Activated CD4-positive, CD25-positive, alpha-beta regulatory T cell treated with anti-CD3 and anti-CD28 coated beads, Interleukin-2, amount 50 U/mL, for 24 hours (primary cell): ENCODE measurements at regions not wholly inside any gene's neighbourhood (a gene's known extent, or its start where the extent isn't known, plus 50 kb on each side); places are given as distances from the start of the nearest gene placed in this dataset.

ENCODE experiments used
- ATAC-seq, 2 donors: fragments of 150-1000 bp; cut with Tn5 transposase; one replicate each; pipeline ENCODE4 v1.10.0; 2021; ENCODE audit warnings: mild to moderate bottlenecking in 1 of 2, moderate library complexity in 1 of 2

GRCh38 chr5:2432076-2432920 is 319.2 kb downstream of the IRX2 start:
- ATAC-seq: no peak

- no peak for ATAC-seq
These were observed 320.9 kb downstream of the IRX2 start for GRCh38 chr5:2430606-2431005.

DNA sequence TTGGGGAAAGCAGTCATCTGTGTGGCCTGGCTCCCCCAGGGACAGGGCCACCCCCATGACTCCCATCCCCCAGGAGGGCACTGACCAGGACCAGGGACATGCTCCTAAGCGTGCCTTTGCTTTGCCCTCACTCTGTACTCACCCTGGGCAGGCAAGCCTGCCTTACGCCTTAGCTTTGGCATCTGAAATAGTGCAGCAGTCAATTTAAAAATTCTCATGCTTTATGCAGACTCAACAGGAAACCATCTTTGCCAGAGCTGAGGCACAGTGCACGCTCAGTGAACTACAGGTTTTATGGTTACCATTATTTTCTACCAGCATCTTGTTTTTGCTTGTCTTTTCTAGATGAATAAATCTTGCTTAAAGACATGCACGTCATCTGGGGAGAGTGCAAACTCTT is 323.5 kb downstream of the IRX2 start:
- no peak for ATAC-seq

DNA sequence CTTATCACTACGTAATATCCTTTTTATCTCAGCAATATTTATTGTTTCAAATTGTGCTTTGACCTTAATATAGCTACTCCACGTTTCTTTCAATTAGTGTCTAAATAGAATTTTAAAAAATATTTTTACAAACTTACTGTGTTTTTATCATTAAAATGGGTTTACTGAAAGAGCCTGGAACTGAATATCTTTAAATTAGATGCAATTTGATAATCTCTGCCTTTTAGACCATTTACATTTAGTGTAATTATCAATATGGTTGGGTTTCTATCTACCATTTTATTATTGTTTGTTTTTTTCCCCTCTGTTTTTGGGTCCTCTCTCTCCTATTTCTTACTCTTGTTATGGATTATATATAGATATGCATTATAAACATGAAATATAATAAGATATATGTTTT is 327.8 kb downstream of the IRX2 start:
- no peak for ATAC-seq

DNA sequence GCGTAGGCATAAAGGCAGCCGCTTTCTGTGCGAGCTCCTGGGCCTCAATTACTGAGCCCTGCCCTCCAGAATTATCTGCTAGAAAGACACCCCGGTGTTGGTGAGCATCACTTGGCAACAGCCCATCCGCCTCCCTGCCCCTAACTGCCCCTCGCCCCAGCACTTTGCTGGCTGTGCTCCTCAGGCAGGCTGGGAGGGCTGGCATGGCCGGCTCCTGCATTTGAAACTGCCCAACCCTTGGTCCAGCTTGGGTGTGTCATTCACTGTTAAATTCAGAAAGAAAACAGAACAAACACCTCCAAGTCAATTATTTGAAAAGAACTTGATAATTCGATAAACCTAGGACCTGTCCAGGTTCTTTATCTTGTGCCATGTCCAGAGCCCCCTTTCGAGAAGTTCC is 334.2 kb downstream of the IRX2 start:
- no peak for ATAC-seq

DNA sequence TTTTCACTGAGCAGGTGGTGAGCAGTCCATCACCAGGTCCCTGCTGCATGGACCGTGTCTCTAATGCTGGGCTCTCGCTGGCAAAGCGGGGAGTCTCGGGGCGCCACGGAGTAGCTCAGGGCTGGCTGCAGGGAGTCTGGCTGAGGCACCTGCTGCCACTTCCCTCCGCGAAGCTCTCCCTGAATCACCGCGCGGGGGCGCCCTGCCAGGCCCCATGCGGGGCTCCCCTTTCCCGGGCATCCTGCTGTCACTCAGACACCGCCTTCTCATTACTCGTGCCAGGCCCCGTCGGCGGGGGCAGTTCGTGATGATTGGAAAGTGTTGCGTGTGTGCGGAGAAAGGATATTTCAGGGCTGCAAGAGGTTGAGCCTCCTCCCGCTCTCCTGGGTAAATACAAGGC is 335.8 kb downstream of the IRX2 start:
- ATAC-seq: no peak

DNA sequence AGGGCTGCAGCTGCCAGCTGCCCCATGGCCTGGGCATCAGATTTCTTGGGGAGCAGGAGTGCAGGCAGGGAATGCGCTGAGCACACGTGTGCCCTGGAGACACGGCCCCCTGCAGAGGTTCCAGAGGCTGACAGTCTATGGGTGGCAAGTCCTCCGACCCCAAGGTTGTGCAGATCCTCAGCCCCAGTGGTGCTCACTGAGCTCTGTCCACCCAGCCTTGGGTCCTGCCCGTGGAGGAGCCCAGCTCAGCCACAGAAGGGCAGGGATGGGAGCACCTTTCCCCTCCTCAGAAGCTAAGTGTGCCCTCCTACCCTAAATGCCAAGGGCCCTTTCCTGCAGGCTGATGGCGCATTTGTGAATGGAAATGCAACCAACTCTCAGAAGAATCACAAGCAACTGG is 341.0 kb downstream of the IRX2 start:
- ATAC-seq: no peak

DNA sequence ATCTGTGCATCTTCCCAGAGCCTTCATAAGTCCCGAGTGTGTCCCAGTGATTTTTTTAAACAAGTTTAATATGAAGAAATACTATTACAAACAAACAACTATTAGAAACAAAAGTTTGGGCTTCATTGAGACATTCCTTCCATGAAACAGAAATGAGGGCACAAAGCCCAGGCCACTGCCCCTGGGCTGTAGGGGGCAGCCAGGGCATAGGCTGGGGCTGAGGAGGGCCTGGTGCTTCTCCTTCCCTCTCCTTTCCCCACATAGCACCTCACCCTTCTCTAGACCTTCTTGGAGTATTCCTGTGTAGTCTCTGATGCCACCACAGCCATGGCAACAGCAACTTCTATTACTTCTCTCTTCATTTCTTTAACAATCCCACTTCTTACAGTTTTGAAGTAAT is 348.2 kb downstream of the IRX2 start:
- no peak for ATAC-seq

DNA sequence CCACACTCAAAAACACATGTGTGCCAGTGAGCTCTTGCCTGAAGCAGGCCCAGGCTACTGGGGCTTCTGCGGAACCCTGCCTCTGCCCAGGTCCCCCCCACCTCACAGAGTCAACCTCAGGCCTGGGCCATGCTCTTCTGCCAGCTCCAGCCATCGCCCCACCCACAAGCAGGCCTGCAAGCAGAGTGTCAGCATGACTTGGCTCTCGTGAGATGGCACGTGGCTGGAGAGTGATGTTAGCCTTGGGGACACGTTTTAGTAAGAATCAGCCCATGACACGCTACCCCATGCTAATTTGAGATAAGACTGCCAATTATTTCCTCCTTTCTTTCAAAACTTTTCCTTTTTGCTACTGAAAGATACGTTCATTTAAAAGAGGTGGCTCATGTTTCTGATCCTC is 351.7 kb downstream of the IRX2 start:
- no peak for ATAC-seq

DNA sequence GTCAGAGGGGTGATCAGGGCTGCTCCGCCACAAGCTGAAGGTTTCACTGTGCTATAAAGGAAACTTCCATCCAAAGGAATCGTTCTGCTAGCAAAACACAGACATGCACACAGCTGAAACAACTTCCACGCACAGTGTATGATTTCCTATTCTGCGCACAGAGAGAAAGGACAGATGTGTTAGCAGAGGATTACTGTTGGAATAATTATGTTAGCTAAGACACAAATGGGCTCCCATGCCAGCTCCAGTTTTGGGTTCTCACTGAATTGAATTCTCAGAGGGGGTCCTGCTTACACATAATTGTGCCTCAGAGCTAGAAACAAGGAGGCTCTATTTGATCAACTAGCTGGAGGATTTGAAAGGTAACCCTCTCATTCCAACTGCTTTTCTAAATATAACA is 352.4 kb downstream of the IRX2 start:
- no peak for ATAC-seq

DNA sequence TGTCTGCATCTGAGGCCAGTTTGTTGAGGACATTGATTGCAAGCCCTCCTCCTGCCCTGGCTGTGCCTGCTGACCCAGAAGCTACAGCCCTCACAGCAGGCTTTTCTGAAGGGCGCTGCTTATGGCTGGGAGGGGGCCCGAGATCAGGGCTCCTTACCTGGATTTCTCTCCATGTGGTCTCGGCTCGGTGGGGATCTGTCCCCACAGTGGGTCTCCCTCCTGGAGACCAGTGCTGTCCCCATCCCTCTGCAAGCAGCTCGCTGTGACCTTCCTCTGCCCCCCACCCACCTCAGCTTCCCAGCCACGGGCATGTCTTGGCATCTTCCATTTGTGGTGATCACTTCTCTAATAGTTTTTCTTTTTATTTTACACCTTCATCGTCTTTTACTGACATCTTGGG is 357.9 kb downstream of the IRX2 start:
- no peak for ATAC-seq

GRCh38 chr5:2391566-2391965 is 359.9 kb downstream of the IRX2 start:
- ATAC-seq: no peak

- no peak for ATAC-seq
These were observed 360.5 kb downstream of the IRX2 start for GRCh38 chr5:2391021-2391420.

DNA sequence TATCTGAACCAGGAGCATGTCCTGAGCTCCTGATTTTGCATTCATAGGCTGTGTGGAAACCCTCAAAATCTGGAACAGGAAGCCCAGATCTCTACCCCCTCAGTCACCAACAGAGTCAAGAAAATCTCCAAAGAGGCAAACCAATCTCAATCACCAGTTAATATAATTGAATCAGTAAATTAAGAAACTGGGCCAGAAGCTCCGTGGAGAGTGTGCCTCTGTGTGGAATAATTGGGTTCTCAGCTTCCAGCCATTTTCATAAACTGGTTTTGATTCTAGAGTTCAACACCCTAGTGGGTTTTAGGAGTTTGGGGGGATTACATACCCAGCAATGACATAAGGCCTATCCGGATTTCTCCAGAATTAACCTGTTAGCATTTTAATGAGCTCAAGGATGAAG is 362.9 kb downstream of the IRX2 start:
- no peak for ATAC-seq

DNA sequence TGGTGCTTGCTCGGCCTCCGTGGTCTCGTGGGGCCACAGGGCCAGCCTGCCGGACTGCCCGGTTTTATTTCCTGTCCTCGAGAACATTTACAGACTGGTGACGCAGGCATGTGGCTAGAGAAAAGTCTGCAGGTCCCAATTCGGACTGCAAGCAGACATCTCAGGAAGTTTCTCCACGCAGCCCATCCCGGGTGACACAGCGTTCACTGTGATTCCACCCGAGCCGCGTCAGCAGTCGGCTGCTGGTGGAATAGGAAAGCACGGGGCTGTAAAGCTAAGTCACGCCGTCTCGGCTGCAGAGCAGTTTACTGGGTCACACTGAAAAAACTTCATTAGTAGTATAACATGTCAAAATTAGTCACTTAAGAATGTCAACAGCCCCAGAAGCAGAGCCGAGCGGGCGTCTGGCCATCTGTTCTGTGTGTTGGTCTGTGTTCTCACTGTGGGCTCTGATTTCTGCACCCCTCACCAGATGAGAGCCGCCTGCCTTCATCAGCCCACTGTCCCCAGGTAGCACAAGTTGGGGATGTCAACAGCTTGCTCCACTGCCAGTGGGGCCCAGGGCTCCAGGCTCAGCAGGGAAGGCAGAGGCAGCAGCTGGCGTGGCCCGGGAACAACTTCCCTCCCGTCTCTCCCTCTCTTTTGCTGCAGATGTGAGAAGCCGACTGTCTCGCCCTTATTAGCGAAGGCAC is 363.7 kb downstream of the IRX2 start:
- no peak for ATAC-seq

DNA sequence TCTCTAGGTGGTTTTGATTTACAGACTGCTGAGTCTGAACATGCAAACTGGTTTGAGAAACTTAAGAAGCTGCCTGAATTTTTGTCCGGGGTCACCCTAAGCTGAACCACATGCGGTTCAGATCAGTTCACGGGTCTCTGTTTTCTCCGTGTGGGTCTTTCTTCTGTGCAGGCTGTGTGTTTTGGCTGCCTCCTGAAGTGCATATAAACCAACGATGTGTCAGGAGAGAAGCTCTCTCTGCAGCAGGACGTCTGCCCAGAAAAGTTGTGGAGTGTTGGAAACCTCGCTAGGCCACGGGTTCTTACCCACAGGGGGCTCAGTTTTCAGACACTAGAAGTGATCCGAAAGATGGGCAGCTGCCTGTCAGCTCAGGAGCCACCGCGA is 364.2 kb downstream of the IRX2 start:
- ATAC-seq: no peak

DNA sequence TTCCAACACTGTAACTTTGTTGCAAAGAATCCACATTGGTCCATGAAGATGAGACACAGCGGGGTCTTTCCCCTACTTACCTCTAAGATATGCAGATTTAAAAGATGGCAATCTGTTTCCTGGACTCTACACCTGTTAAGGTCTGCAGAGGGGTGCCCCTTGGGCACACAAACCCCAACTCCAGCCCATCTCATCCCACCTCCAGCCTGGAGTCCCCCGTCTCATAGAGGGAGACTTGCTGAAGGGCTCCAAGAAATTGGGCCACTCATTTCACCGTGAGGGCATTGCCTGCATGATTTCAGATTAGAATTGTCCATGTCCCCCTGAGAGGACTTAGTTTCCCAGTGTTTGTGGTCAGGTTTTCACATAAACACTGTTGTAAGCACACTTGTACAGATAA is 365.7 kb downstream of the IRX2 start:
- ATAC-seq: no peak

- ATAC-seq: no peak
These were observed 367.8 kb downstream of the IRX2 start for GRCh38 chr5:2383698-2384065.

DNA sequence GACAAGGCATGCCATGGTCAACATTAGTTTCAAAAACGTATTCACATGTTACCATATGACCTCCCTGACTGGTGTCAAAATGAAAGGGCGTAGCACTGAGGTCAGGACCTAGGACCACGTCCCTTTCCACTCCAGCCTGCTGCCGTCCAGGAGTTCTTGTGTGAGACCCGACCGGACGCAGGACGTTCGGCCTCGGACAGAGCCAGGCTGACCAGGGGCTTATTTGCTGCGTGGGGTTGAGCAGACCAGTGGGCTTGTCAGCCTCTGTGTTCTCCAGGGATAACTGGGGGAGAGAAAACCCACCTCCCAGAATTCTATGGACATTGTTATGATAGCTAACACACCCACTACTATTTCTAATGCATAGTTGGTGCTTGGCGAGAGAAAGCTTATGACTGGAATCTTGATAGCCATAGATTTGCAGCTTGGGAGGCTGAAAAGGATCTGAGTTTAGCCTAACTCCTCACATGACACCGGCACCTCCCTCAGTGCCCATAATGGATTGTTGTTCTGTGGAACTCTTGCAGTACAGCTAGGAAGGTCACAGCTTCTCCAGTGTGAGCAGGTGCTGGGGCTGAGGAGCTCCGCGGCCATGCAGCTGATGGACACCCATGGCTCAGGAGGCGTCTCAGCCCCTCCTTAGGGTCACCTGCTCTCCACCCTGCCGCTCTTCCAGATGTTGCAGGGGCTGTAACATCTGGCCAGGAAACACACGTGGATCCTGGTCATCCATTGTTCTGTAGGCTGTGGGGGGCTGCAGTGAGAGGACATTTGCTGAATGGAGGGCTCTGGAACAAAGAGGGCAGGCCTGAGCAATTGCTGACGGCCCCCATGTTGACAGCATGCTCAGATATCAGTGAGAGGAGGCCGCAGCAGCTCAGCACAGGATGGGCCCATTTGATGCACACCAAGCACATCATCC is 368.4 kb downstream of the IRX2 start:
- ATAC-seq: no peak

DNA sequence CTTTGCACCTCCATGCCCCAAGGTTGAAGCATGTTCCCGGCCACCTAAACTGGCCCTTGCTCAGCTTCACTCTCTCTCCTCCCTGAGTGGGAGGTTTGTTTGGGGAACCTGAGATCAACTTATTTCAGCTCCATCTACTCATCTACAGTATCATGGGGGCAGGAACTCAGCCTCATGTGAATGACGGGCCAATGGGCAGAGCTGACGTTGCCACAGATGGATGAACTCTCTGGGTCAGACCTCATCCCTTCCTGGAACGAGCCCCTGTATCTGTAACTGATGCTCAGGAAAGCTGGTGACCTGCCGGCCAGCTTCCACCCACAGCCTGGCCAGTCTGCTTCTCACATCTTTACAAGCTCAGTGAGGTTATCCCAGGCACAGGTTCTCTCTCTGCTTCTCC is 369.6 kb downstream of the IRX2 start:
- ATAC-seq: no peak

DNA sequence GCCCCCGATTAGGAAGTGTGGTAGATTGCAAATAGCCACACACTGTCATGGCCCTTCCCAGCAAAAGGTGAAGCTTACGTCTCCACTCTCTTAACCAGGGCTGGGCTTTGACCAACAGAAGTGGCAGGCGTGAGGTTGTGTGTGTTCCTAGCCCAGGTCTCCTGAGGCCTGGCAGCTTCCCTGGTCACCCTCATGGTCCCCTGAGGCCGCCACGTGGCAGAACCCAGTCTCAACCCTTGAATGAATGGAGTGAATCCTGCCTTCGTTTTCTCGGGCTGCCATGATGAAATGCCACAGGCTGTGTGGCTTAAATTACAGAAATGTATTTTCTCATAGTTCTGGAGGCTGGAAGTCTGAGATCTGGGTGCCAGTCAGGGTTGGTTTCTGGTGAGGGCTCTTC is 370.4 kb downstream of the IRX2 start:
- no peak for ATAC-seq

DNA sequence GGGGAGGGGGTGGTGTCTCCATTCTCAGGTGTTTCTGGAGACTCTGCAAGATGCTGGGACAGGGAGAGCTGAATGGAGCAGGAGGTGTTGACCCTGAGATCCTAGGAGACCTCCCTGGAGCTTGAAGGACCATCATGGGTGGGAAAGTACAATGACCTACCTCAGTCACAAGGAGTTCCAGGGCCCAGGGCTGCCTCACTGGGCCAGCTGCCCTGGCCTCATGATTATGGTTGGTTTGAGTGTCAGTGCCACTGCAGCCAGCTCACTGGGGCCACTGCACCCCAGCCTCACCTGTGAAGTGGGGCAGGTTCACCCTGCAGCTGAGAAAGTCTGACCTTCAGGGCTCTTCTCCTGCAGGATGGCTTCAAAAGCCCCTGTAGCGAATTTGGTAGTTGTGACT is 372.5 kb downstream of the IRX2 start:
- no peak for ATAC-seq

- ATAC-seq: no peak
These were observed 373.4 kb downstream of the IRX2 start for GRCh38 chr5:2378108-2378507.

DNA sequence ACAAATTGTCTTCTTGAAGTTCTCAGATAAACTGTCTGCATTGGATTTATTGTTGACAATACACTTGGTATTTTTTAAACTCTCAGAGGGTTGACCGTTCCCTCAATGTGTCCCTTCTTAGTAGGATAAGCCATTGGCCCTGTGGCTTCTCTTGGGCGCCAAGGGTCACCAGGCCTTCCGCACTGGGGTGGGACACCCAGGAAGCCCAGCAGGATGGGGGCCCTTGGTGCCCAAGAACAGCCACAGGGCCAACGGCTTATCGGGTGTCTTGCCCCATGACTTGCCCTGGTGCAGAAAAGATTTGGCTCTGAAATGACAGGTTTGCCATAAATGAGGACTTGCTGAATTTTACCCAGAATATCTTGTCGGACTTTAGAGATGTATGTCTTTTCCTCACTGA is 375.0 kb downstream of the IRX2 start:
- no peak for ATAC-seq
